ENCODE measurements at regions not wholly inside any gene's neighbourhood (a gene's known extent, or its start where the extent isn't known, plus 50 kb on each side); places are given as distances from the start of the nearest gene placed in this dataset.

DNA sequence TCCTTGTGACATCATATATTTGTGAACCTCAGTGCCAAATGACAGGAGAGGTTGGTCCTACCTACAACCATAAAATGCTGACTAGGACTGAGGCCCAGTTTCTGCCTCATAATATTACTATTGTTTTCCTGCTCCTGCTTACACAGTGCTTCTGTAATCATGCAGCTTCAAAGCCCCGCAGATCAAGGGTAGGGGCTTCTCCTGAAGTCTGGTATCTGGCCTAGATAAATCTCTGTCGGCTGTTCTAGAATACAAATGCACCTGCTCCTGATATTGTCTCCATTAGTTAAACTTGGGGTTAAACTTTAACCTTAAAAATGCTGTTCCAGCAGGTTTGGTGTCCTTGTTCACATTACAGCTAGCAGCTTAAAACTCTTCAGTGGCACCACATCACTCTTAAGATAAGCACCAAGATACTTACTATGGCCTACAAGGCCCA is 552.4 kb downstream of the TUSC7 start:
- no peaks in the 10 kb centered on the region for H3K9me3 ChIP-seq (ENCODE audit: control insufficient read depth in 2 of 3, insufficient read depth in 1 of 3, low read length in 3 of 3)
- H3K27me3 ChIP-seq (ENCODE audit: control insufficient read depth, insufficient read depth, low read length), result no peaks in the 10 kb centered on the region
- peaks cover 0 to 7% (median 0%) of the 10 kb centered on the region in 3 donors for H3K4me1 ChIP-seq (ENCODE audit: control insufficient read depth in 2 of 3, insufficient read depth in 2 of 3, low read depth in 1 of 3, low read length in 3 of 3)
- FAIRE-seq (no peak), DNase-seq (peak in 2 of 5 donors; percentile 9 to 22)
- no peak overlapping the region for H3K27ac ChIP-seq (ENCODE audit: low read depth in 2 of 2, low read length in 2 of 2)
- H3K36me3 ChIP-seq (ENCODE audit: control insufficient read depth in 2 of 3, insufficient read depth in 3 of 3, low read length in 3 of 3), result no peaks in the 10 kb centered on the region
- intact Hi-C loops (cut with DNase I), result no loop called here
- TF ChIP-seq, protein P1, sequence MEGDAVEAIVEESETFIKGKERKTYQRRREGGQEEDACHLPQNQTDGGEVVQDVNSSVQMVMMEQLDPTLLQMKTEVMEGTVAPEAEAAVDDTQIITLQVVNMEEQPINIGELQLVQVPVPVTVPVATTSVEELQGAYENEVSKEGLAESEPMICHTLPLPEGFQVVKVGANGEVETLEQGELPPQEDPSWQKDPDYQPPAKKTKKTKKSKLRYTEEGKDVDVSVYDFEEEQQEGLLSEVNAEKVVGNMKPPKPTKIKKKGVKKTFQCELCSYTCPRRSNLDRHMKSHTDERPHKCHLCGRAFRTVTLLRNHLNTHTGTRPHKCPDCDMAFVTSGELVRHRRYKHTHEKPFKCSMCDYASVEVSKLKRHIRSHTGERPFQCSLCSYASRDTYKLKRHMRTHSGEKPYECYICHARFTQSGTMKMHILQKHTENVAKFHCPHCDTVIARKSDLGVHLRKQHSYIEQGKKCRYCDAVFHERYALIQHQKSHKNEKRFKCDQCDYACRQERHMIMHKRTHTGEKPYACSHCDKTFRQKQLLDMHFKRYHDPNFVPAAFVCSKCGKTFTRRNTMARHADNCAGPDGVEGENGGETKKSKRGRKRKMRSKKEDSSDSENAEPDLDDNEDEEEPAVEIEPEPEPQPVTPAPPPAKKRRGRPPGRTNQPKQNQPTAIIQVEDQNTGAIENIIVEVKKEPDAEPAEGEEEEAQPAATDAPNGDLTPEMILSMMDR (IDR thresholded peaks at IDR 0.05; ENCODE audit: borderline replicate concordance, extremely low read depth, insufficient read depth), result no peak
- no peak overlapping the region for H3K9ac ChIP-seq (ENCODE audit: low read length in 3 of 3)
- H3K4me3 ChIP-seq (ENCODE audit: low read length in 3 of 3), result no peak overlapping the region

- Histone ChIP-seq H3K36me3 (ENCODE audit: control insufficient read depth in 2 of 3, insufficient read depth in 3 of 3, low read length in 3 of 3) (no peaks in the 10 kb centered on the region), H3K4me3 (ENCODE audit: low read length in 3 of 3) (no peak overlapping the region), H3K9ac (ENCODE audit: low read length in 3 of 3) (no peak overlapping the region), H3K9me3 (ENCODE audit: control insufficient read depth in 2 of 3, insufficient read depth in 1 of 3, low read length in 3 of 3) (no peaks in the 10 kb centered on the region), H3K27ac (ENCODE audit: low read depth in 2 of 2, low read length in 2 of 2) (no peak overlapping the region), H3K4me1 (ENCODE audit: control insufficient read depth in 2 of 3, insufficient read depth in 2 of 3, low read depth in 1 of 3, low read length in 3 of 3) (peaks cover 0 to 7% (median 0%) of the 10 kb centered on the region in 3 donors), H3K27me3 (ENCODE audit: control insufficient read depth, insufficient read depth, low read length) (no peaks in the 10 kb centered on the region)
- FAIRE-seq (no peak), DNase-seq (no peak)
- TF ChIP-seq, protein P1 (IDR thresholded peaks at IDR 0.05; ENCODE audit: borderline replicate concordance, extremely low read depth, insufficient read depth), result no peak
- intact Hi-C loops (cut with DNase I), result no loop called here
These were observed 553.7 kb downstream of the TUSC7 start for GRCh38 chr3:117263270-117263669.

- DNase-seq (no peak), FAIRE-seq (no peak)
- Histone ChIP-seq H3K9ac (ENCODE audit: low read length in 3 of 3) (no peak overlapping the region), H3K27ac (ENCODE audit: low read depth in 2 of 2, low read length in 2 of 2) (no peak overlapping the region), H3K9me3 (ENCODE audit: control insufficient read depth in 2 of 3, insufficient read depth in 1 of 3, low read length in 3 of 3) (no peaks in the 10 kb centered on the region), H3K27me3 (ENCODE audit: control insufficient read depth, insufficient read depth, low read length) (no peaks in the 10 kb centered on the region), H3K36me3 (ENCODE audit: control insufficient read depth in 2 of 3, insufficient read depth in 3 of 3, low read length in 3 of 3) (no peaks in the 10 kb centered on the region), H3K4me3 (ENCODE audit: low read length in 3 of 3) (no peak overlapping the region), H3K4me1 (ENCODE audit: control insufficient read depth in 2 of 3, insufficient read depth in 2 of 3, low read depth in 1 of 3, low read length in 3 of 3) (peaks cover 0 to 7% (median 0%) of the 10 kb centered on the region in 3 donors)
- intact Hi-C loops (cut with DNase I), result no loop called here
- TF ChIP-seq, protein P1 (IDR thresholded peaks at IDR 0.05; ENCODE audit: borderline replicate concordance, extremely low read depth, insufficient read depth), result no peak
These were observed 554.2 kb downstream of the TUSC7 start for GRCh38 chr3:117263745-117264144.

Measured in kidney (tissue), 13 donors.